UCSD-AML1 (cell line): ENCODE measurements at regions not wholly inside any gene's neighbourhood (a gene's known extent, or its start where the extent isn't known, plus 50 kb on each side); places are given as distances from the start of the nearest gene placed in this dataset.

Experiments
- DNase-seq: peaks from one replicate; lab custom pipeline; 2025; ENCODE audit not compliant: unreplicated experiment; lab: John Stamatoyannopoulos, UW

GRCh38 chr4:144202081-144202480, 61.6 kb upstream of the GYPA start:
- no peak for DNase-seq

GRCh38 chr4:144203155-144203554, 62.6 kb upstream of the GYPA start:
- DNase-seq: no peak

GRCh38 chr4:144204431-144204830, 63.9 kb upstream of the GYPA start:
- no peak for DNase-seq

DNA sequence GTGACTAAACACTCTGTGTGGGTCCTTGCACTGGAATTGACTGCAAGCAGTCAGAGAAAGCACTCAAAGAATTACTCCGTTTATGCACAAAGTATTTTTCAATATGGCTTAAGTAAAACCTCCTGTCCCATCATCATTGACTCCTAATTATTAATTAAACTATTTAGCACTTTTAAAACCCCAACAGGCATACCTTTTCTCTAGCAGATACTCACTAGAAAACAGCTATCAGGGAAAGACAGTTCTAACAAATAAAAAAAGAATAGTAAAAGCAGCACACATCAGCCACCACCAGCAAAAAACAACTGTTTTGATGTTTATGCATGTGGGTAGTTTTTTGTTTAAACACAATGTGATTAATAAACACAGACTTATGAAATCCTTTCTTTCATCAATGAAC, 66.2 kb upstream of the GYPA start:
- no peak for DNase-seq

DNA sequence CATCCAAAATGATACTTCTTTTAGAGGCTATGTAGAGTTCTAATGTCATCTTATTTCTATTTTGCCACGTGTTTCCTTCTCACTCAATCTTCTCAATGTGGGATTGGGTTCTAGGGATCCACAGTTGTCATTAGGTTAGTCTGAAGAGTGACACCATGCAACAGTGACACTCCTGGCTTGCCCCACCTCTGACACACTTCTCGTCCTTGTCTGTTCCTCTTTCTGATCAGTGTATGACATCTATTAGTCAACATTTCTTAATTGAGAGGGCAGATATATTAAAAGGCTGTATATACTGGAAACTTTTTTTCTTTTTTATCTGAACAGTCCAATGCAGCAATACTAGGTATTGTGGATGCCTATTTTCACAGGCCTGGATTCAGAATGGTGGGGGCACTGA, 67.6 kb upstream of the GYPA start:
- DNase-seq: no peak

DNA sequence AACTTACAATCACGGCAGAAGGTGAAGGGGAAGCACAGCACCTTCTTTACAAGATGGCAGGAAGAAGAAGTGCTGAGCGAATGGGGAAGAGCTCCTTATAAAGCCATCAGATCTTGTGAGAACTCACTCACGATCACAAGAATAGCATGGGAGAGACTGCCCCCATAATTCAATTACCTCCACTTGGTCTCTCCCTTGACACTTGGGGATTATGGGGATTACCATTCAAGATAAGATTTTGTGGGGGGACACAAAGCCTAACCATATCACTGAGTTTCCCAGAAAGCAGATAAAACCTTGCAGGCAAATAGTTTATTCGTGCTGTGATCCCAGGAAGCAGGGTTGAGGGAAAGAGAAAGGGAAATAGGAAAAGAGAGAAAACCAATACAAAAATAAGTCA, 69.0 kb upstream of the GYPA start:
- DNase-seq: no peak

DNA sequence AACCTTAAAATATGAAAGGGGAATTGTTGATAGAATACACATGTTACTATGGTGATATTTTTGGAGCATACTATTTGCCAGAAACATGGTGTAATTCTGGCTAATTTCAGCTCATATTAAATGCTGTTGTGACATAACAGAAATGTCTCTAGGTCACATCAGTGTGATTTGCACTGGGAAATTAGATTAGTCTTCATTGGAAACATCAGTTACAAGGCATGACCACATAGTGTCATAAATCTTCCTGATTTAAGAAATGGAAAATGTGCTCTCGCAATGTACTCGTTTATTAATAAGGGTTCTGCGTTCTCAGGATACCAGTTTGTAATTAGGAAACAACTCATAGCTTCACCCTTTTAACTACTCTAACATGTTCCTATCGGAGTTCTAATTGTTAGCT, 72.9 kb upstream of the GYPA start:
- DNase-seq: no peak

GRCh38 chr4:144223149-144223548, 82.6 kb upstream of the GYPA start:
- no peak for DNase-seq

DNA sequence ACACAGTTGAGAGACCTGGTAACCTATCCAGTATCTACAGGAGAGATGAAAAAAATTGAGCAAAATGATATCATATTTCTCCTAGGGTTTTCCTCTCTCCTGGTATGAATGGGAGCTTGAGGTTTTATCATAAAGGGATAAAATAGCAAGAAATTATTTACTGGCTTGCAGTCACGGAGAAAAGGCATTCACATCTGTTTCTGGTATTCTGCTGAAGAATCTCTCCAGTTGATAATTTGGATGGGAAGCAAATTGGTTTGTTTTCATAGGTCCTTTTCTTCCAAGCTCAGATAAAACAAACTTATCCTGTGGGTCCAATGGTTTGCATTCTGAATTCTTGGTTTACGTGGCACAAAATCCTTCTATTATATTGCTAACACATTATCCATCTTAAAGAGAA, 83.1 kb upstream of the GYPA start:
- no peak for DNase-seq

- DNase-seq: no peak
Observed at GRCh38 chr4:144259285-144259684, 118.8 kb upstream of the GYPA start.

DNA sequence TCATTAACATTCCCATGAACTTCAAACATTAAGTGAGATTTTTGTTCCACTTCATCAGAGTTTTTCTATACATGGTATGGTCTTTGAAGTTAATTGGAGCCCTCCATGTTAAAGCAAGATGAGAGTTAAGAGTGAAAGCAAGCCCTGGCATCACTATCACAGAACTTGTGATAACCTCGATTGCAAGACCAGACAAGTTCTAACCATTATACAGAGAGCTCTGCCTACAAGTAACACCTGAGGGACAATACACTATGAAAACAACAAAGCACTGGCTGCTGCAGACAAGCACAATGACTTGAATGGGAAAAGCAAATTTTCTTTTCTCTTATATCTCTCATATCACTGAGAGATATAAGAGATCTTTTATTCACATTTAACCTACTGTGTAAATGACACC, 126.6 kb upstream of the GYPA start:
- DNase-seq: no peak

DNA sequence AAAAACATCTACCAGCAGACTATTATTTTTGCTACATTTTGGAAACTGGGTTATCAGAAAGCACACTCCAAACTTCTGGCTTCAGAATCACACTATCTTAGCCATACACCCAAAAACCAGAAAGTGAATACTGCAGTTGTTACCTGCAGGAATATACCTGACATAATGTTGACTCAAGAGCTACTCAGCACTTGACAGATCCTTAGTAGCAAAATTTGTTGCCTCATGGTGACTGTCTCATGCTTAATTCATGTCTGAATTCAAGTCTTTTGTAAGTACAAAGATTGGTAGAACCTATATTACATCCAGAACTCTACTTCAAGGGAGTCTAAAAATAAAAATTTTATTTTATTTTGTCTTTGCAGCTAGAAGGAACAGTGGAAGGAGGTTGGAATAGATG, 140.2 kb upstream of the GYPA start:
- no peak for DNase-seq

- DNase-seq: no peak
Observed at GRCh38 chr4:144283526-144283925, 143.0 kb upstream of the GYPA start.

GRCh38 chr4:144284026-144284425, 143.5 kb upstream of the GYPA start:
- DNase-seq: no peak

DNA sequence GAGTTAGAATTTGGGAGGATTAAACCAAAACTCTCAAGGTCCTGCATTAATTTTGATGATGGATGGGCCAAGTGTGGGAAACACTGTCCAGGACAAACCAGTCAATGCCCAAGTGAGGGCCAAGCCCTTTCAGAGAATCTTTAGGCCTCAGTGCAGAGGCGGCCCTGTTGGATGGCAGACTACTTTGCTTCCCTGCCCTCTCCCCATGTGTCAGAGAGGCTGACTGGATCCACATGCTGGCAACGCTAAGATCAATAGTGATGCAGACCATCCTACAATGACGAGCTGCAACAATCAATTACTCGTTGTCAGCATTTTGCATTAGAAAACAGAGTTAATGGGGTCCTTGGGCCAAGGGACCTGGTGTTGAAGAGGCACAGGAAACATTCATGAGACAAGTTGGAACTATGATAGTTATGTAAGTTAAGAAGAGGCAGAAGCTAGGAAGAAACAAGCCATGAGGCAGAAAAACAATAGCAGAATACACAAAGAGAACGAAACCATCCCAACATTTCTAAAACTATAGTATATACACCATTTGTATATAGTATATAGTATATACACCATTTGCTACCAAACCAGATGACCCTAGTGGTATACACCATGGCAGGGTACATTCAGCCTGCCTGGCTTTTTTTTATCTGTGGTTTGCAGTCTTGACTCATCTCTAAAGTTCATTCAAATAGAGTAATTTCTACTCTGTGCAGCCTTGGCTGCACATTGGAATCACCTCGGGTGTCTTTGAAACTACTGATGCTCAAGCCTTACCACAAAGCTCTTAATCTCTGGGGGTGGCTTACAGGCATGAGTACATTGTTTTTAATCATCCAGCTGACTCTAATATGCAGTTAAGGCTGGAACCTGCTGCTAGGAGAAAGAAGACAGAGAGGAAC, 147.7 kb upstream of the GYPA start:
- no peak for DNase-seq

DNA sequence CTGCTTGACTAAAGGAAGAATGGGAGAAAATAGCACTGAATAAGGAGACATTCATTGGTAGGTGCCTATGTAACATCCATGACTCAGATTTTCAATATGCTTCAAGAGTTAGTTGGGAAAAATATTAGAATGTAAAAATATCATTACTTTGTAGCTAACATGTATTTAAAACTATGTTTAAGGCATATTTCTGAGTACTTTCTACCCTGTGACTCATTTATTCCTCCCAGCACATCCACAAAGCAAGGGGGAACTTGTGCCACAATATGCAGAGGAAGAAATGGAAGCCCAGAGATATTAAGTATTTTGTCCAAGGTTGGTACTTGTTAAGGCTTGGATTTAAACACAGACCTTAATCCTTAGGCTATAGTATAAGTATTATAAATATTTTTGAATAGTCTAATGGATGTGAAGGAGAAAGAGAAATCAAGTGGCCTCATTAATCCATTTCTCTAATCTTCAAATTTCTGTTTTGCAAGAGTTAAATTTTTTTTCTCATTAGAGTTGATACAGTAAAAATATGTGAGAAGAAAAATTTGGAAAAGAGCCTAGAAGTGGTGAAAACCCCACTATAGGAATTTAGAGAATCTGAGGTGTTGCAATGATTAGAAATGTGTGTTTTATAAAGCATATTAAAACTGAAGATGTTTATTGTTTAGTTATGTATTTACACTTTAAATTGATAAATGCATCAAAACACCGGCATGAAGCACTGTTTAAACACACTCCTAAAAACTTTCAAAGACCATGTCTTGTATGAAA, 149.3 kb upstream of the GYPA start:
- no peak for DNase-seq

GRCh38 chr4:144291164-144291563, 150.6 kb upstream of the GYPA start:
- DNase-seq: no peak

DNA sequence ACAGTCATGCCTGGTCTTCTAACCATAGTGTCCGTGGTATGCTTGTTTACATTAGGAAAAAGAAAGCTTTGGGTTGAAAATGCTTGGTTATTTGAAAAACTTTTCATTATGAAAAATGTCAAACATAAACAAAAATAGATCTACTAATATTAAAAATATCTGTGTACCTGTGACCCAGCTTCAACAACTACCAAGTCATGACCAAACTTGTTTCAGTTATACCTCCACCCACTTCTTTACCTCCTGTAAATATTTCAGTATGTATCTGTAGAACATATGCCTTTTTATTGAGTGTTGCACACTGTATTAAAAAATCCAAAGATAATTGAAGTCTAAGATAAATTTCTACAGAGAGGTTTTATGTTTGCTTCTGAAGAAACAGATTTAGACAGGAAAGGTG, 153.7 kb upstream of the GYPA start:
- DNase-seq: no peak

- no peak for DNase-seq
Observed at GRCh38 chr4:144295286-144295995, 154.9 kb upstream of the GYPA start.

DNA sequence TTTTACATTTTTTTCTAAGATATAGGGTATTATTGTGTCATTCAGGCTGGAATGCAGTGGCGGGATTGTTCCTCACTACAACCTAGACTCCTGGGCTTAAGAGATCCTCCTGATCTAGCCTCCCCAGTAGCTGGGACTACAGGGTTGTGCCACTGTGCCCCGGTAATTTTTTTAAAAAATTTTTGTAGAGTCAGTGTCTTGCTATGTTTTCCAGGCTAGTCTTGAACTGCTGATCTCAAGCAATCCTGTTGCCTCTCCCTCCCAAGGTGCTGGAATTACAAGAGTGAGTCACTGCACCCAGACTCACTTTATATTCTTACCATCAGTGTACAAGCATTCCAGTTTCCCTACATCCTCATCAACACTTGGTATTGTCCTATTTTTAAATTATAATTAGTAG, 156.4 kb upstream of the GYPA start:
- DNase-seq: no peak

GRCh38 chr4:144298519-144298918, 158.0 kb upstream of the GYPA start:
- no peak for DNase-seq

GRCh38 chr4:144300616-144301015, 160.1 kb upstream of the GYPA start:
- DNase-seq: no peak
